DOHH2 (cell line): ENCODE measurements at regions not wholly inside any gene's neighbourhood (a gene's known extent, or its start where the extent isn't known, plus 50 kb on each side); places are given as distances from the start of the nearest gene placed in this dataset.

Experiments used
- CTCF ChIP-seq: fragments of 200-600 bp; sonication (generic); IDR thresholded peaks from one replicate; pipeline ENCODE4 v1.5.1; 2014; ENCODE audit warnings: antibody characterized with exemption, mild to moderate bottlenecking, low read depth, low read length; ENCODE audit not compliant: poor library complexity, severe bottlenecking
- EZH2phosphoT487 ChIP-seq: fragments of 200-600 bp; sonication (generic); IDR thresholded peaks from 2 replicates; pipeline ENCODE4 v1.6.1; 2017; ENCODE audit warnings: borderline replicate concordance, mild to moderate bottlenecking, antibody characterized with exemption, low read length, moderate library complexity, mixed read lengths

- no peak for TF ChIP-seq CTCF
- no peak for TF ChIP-seq EZH2phosphoT487
These were observed 1223.2 kb upstream of the TMEM132C start for GRCh38 chr12:127043731-127044130.
